ENCODE measurements at regions not wholly inside any gene's neighbourhood (a gene's known extent, or its start where the extent isn't known, plus 50 kb on each side); places are given as distances from the start of the nearest gene placed in this dataset.

DNA sequence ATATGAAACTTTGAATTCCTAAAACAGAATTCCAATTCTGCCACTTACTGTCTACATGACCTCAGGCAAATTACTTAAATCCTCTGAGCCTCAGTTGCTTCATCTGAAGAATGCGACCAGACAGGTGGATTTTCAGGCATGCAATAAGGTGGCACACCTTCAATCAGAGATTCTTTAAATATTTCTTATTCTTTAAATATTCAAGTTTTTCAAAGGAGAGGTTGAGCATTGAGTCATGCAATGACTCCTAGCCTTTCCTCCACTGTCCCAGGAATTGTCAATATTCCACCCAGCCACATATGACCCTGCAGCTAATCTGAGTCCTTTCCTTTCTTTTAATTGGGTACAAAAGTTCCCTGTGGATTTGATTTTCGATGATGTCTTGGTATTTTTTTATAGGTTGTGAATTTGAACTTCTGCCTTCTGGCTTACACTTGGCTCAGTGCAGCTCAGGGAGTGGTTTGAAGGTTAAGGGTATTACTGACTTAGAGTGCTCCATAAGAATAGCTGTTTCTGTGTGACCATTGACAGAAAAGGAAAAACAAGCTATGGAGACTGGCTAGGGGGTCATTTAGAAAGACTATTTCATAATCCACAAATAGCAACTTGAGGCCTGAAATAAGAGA is 52.2 kb upstream of the PRDX6 start:
- DNase-seq, result no peak

DNA sequence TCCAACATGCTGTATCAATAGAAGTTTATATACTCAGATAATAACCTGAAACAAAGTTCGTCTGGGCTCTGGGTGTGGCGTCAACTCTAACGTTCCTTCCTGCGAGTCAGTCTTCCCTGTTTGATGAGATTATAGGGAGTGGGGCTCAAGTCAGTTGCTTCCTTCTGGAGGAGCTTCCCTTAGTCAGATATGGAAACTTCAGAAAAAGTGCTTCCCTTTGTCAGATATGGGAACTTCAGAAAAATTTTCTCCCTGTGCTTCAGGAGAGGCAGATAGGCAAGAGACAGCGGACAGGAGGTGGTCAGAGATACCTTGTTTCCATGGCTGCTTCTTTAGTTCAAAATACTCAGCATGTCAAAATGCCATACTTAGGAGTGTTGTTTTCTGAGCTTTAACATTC is 51.1 kb upstream of the PRDX6 start:
- DNase-seq, result no peak

DNA sequence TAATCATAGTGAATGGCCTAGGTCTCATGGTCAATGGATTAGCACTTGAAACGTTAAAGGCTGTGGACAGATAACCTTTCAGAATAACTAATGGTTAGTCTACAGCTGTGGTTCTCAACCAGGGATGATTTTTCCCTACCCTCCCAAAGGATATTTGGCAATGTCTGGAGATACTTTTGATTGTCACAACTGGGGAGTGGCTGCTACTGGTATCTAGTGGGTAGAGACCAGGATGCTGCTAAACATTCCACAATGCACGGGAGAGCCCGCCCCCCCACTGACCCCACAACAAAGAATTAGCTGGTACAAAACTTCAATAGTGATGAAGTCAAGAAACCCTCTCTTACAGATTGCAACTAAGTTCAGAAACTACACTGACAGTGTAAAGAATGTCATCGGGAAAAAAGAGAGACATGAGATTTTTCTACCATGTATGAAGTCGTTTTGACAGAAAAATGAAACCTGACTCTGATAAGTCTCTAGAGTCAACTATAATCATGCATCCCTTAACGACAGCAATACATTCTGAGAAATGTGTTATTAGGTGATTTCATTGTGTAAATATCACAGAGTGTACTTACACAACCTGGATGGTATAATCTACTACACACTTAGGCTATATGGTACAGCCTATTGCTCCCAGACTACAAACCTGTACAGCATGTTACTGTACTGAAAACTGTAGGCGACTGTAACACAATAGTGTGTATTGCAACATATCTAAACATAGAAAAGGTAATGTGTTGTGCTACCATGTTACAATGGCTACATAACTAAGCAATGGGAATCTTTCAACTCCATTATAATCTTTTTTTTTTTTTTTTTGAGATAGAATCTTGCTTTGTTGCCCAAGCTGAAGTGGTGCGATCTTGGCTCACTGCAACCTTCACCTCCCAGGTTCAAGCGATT is 49.7 kb upstream of the PRDX6 start:
- no peak for DNase-seq

All from hematopoietic multipotent progenitor cell treated with erythropoietin and hydrocortisone succinate and interleukin-3 and kit ligand, for 4 days (in vitro differentiated cells).